MM.1S (cell line): ENCODE measurements at regions not wholly inside any gene's neighbourhood (a gene's known extent, or its start where the extent isn't known, plus 50 kb on each side); places are given as distances from the start of the nearest gene placed in this dataset.

Experiments
- DNase-seq: peaks from one replicate; pipeline ENCODE4 v3.0.0-alpha.2; 2015
- H2AFZ ChIP-seq: fragments of 300-600 bp; sonication (generic); 2 replicates; pipeline ENCODE4 v1.6.0; 2016; ENCODE audit warnings: antibody characterized with exemption, low read length
- H3F3A ChIP-seq: fragments of 300-600 bp; sonication (generic); 2 replicates; pipeline ENCODE4 v1.6.1; 2016; ENCODE audit warnings: mild to moderate bottlenecking, antibody characterized with exemption, low read length, moderate library complexity, mixed read lengths; ENCODE audit not compliant: insufficient read depth
- H3K27ac ChIP-seq: fragments of 300-600 bp; sonication (generic); 2 replicates; pipeline ENCODE4 v1.5.1; 2016; ENCODE audit warnings: mild to moderate bottlenecking, low read length
- H3K27me3 ChIP-seq: fragments of 300-600 bp; sonication (generic); replicated peaks from 2 replicates; pipeline ENCODE4 v1.6.0; 2016; ENCODE audit warnings: low read length; ENCODE audit not compliant: insufficient read depth
- H3K36me3 ChIP-seq: fragments of 300-600 bp; sonication (generic); replicated peaks from 2 replicates; pipeline ENCODE4 v1.6.1; 2016; ENCODE audit warnings: mild to moderate bottlenecking, low read length, mixed read lengths; ENCODE audit not compliant: insufficient read depth
- H3K4me1 ChIP-seq: fragments of 300-600 bp; sonication (generic); 2 replicates; pipeline ENCODE4 v1.6.1; 2016; ENCODE audit warnings: low read length, mixed read lengths
- H3K4me2 ChIP-seq: fragments of 300-600 bp; sonication (generic); 2 replicates; pipeline ENCODE4 v1.6.0; 2016; ENCODE audit warnings: low read depth, low read length
- H3K4me3 ChIP-seq: fragments of 300-600 bp; sonication (generic); 2 replicates; pipeline ENCODE4 v1.5.1; 2016; ENCODE audit warnings: low read length, mixed read lengths
- H3K79me2 ChIP-seq: fragments of 300-600 bp; sonication (generic); 2 replicates; pipeline ENCODE4 v1.6.1; 2016; ENCODE audit warnings: mixed run types, low read length, mixed read lengths
- H3K9ac ChIP-seq: fragments of 300-600 bp; sonication (generic); 2 replicates; pipeline ENCODE4 v1.6.1; 2016; ENCODE audit warnings: low read length, mixed read lengths
- H3K9me2 ChIP-seq: fragments of 300-600 bp; sonication (generic); replicated peaks from 2 replicates; pipeline ENCODE4 v1.6.1; 2016; ENCODE audit warnings: mild to moderate bottlenecking, low read length, mixed read lengths; ENCODE audit not compliant: insufficient read depth
- H3K9me3 ChIP-seq: fragments of 300-600 bp; sonication (generic); replicated peaks from 2 replicates; pipeline ENCODE4 v1.6.1; 2016; ENCODE audit warnings: mild to moderate bottlenecking, low read length, mixed read lengths; ENCODE audit not compliant: insufficient read depth
- H4K20me1 ChIP-seq: fragments of 300-600 bp; sonication (generic); 2 replicates; pipeline ENCODE4 v1.6.1; 2016; ENCODE audit warnings: mild to moderate bottlenecking, low read length, moderate library complexity, mixed read lengths; ENCODE audit not compliant: insufficient read depth
- CTCF ChIP-seq: fragments of 300-600 bp; sonication (generic); IDR thresholded peaks from 2 replicates; pipeline ENCODE4 v1.5.1; 2016; ENCODE audit warnings: antibody characterized with exemption, low read length, mixed read lengths
- EZH2 ChIP-seq: fragments of 300-600 bp; sonication (generic); optimal IDR thresholded peaks from 2 replicates; pipeline ENCODE3; 2017; ENCODE audit warnings: low read depth, mild to moderate bottlenecking, antibody characterized with exemption, low read length, mixed read lengths
- EZH2phosphoT487 ChIP-seq: fragments of 300-600 bp; sonication (generic); IDR thresholded peaks from 2 replicates; pipeline ENCODE4 v1.6.1; 2018; ENCODE audit warnings: antibody characterized with exemption, low read length

DNA sequence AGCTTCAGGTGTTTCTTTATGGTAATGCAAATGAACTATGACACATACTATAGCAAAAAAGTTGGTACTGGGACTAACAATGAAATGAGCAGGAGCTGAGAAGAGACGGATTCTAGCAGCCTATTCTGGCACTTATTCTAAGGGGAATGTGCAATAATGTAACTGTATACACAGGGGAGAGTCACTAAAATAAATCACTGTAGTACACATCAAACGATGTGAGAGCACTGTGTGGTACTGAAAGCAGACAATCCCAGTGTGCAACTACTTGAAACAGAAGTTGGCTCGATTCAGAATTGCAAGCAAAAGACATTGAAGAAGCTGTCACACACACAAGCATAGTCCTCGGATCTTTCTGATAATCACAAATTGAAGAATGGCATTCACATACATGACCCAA lies 1713.0 kb upstream of the CDH9 start:
- H3K4me2 ChIP-seq, result no peak overlapping the region
- H3K36me3 ChIP-seq, result no peaks in the 10 kb centered on the region
- no peak for DNase-seq
- H3K4me1 ChIP-seq, result no peaks in the 10 kb centered on the region
- no peaks in the 10 kb centered on the region for H3K27me3 ChIP-seq
- no peaks in the 10 kb centered on the region for H3K9me2 ChIP-seq
- H3K27ac ChIP-seq, result no peak overlapping the region
- H2AFZ ChIP-seq, result no peak overlapping the region
- no peaks in the 10 kb centered on the region for H3K9me3 ChIP-seq
- no peak overlapping the region for H3K9ac ChIP-seq
- H4K20me1 ChIP-seq, result no peaks in the 10 kb centered on the region
- no peaks in the 10 kb centered on the region for H3F3A ChIP-seq
- H3K4me3 ChIP-seq, result no peak overlapping the region
- H3K79me2 ChIP-seq, result no peaks in the 10 kb centered on the region
- no peak for TF ChIP-seq EZH2
- no peak for TF ChIP-seq EZH2phosphoT487
- TF ChIP-seq CTCF, result no peak

- Histone ChIP-seq H3K27me3 (no peaks in the 10 kb centered on the region), H3K27ac (no peak overlapping the region), H3K9me3 (no peaks in the 10 kb centered on the region), H3K9ac (no peak overlapping the region), H2AFZ (no peak overlapping the region), H4K20me1 (no peaks in the 10 kb centered on the region), H3K9me2 (no peaks in the 10 kb centered on the region), H3K79me2 (no peaks in the 10 kb centered on the region), H3K4me1 (no peaks in the 10 kb centered on the region), H3F3A (no peaks in the 10 kb centered on the region), H3K4me3 (no peak overlapping the region), H3K36me3 (no peaks in the 10 kb centered on the region), H3K4me2 (no peak overlapping the region)
- TF ChIP-seq CTCF, result no peak
- no peak for TF ChIP-seq EZH2
- TF ChIP-seq EZH2phosphoT487, result no peak
- DNase-seq, result no peak
Observed at GRCh38 chr5:28750251-28750650, 1711.9 kb upstream of the CDH9 start.

DNA sequence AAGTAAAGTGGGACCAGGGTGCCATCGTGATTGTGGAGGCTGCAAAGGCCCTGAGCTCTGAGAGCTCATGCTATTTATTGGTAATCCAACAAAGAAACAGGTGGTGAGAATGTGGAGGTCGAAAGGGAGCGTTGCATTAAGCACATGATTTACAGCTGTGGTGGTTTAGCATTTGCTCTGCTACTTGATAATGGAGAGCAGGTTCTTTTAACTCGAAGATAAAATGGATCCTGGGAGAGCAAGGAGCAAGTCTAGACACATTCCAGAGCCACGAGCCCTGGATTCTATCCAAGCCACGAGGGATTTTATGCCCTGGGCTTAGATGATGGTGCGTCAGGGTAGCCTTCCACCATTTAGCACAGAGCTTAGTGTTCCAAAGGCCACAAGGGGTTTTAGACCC lies 1710.1 kb upstream of the CDH9 start:
- H3K4me1 ChIP-seq, result no peaks in the 10 kb centered on the region
- H3K4me3 ChIP-seq, result no peak overlapping the region
- TF ChIP-seq EZH2phosphoT487 (no peak), EZH2 (no peak), CTCF (no peak)
- no peak for DNase-seq
- H2AFZ ChIP-seq, result no peak overlapping the region
- no peaks in the 10 kb centered on the region for H3K9me3 ChIP-seq
- H3K9ac ChIP-seq, result no peak overlapping the region
- H3K27ac ChIP-seq, result no peak overlapping the region
- no peaks in the 10 kb centered on the region for H3K36me3 ChIP-seq
- no peak overlapping the region for H3K4me2 ChIP-seq
- H3K27me3 ChIP-seq, result no peaks in the 10 kb centered on the region
- no peaks in the 10 kb centered on the region for H3F3A ChIP-seq
- no peaks in the 10 kb centered on the region for H3K9me2 ChIP-seq
- H3K79me2 ChIP-seq, result no peaks in the 10 kb centered on the region
- H4K20me1 ChIP-seq, result no peaks in the 10 kb centered on the region

DNA sequence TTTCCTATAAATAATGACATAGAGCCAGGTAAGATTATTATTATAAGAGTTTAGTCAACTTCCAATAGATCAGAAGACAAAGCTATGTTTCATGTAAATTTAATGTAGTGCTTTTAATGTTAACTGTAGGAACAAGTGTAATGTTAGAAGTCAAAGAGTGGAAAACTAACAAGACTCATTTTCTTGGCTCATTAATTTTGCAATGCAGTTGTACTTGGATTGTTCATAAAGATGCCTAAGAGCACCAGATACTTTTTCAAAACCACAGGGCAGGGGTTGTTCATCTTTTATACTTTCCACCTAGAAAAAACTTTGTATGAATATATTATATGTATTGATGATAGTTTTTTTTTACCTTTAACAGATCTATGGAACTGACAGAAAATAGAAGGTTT lies 1705.3 kb upstream of the CDH9 start:
- H3K9ac ChIP-seq, result no peak overlapping the region
- H3K4me1 ChIP-seq, result no peaks in the 10 kb centered on the region
- H4K20me1 ChIP-seq, result no peaks in the 10 kb centered on the region
- TF ChIP-seq EZH2phosphoT487 (no peak), CTCF (no peak), EZH2 (no peak)
- no peak overlapping the region for H3K27ac ChIP-seq
- H3K9me2 ChIP-seq, result no peaks in the 10 kb centered on the region
- no peaks in the 10 kb centered on the region for H3K36me3 ChIP-seq
- no peak overlapping the region for H3K4me3 ChIP-seq
- DNase-seq, result no peak
- no peaks in the 10 kb centered on the region for H3K9me3 ChIP-seq
- H3K27me3 ChIP-seq, result no peaks in the 10 kb centered on the region
- H3K4me2 ChIP-seq, result no peak overlapping the region
- no peaks in the 10 kb centered on the region for H3K79me2 ChIP-seq
- H2AFZ ChIP-seq, result no peak overlapping the region
- H3F3A ChIP-seq, result no peaks in the 10 kb centered on the region
